Pons (tissue), 1 donor: ENCODE measurements at regions not wholly inside any gene's neighbourhood (a gene's known extent, or its start where the extent isn't known, plus 50 kb on each side); places are given as distances from the start of the nearest gene placed in this dataset.
"Not testable (repeated sequence)": the region's sequence is repeated elsewhere in the genome, so short reads cannot be mapped to it uniquely, and the experiment has no call there.

Source experiments
- DNase-seq: peaks from one replicate; pipeline ENCODE4 v3.0.0-alpha.2; 2016; ENCODE audit warnings: low spot score

- DNase-seq: no peak
Observed at GRCh38 chr7:67359900-67360299, 363.3 kb downstream of the TYW1 start.

DNA sequence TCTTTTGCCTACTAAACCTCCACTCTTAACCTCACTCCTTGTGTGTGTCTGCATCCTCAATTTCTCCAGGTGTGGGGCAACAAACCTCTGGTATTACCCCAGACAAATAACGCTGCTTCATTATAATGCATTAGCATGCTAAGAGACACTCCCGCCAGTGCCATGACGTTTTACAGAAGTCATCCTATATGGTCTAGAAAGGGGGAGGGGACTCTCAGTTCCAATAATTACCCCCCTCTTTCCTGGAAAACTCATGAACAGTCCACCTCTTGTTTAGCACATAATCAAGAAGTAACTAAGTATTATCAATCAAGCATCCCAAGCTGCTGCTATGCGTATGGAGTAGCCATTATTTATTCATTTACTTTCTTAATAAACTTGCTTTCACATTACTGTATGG lies 364.5 kb downstream of the TYW1 start:
- no peak for DNase-seq

- no peak for DNase-seq
Observed at GRCh38 chr7:67364441-67365017, 367.9 kb downstream of the TYW1 start.

- peak; percentile 64 for DNase-seq
Observed at GRCh38 chr7:67371429-67372305, 375.0 kb downstream of the TYW1 start.

DNA sequence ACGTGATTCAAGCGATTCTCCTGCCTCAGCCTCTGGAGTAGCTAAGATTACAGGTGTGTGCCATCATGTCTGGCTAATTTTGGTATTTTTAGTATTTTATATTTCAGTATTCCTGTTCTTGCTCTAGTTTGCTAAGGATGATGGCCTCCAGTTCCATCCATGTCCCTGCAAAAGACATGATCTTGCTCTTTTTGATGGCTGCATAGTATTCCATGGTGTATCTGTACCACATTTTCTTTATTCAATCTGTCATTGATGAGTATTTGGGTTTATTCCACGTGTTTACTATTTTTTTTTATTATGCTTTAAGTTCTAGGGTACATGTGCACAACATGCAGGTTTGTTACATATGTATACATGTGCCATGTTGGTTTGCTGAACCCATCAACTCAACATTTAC lies 376.8 kb downstream of the TYW1 start:
- not testable (repeated sequence) for DNase-seq

DNA sequence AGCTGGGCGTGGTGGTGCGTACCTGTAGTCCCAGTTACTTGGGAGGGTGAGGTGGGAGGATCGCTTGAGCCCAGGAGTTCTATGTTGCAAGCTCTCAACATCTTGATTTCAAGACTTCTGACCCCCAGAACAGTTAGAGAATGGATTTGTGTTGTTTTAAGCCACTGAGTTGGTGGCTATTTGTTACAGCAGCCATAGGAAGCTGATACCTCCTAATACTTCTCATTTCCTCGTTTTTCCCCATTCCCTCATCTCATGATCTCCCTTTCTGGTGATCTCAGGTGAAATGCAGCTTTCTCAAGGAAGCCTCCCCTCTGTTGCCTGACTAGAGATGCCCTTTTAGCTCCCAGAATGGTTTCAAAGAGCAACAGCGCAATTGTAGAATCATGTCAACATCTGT lies 378.8 kb downstream of the TYW1 start:
- no peak for DNase-seq

DNA sequence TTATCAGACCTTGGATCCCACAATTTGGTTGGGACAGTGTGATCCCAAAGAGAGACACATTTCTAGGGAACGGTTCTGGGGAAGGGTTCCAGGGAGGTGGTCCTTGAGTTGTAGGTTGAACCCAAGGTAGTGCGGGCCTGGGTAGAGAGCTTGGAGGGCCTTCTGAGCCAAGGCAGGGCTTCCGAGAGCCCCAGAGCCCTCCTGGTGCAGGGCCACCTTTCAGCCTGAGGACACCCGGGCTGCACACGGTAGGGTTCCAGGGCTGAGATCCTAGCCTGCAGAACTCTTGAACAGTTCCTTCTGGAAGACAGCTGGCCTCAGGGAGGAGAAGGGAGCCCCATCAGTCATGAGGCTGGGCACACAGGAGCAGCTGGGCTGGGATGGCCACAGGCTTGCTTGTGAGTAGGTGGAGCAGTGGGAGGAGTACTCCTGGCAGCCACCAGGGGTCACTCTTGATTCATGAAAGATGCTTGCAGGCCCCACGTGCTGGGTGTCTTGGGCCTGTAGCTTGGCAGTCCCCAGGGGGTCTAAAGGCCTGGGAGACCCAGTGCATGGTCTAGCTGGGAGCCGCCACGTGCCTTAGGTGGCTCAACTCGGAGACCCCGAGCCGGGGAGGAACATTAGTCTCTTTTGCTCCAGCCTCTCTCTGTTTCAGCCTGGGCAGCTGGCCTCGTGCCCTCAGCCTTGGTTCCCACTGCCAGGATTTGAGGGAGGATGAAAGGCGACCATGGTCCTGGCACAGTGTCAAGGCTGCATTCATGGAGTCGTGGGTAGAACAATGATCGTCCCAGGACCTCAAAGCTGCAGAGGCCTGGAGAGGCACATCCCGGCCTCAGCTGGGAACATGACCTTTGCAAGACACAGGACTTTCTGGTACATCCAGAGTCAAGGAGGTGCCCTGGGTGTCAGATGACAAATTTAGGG lies 381.6 kb downstream of the TYW1 start:
- DNase-seq: peak; percentile 75

GRCh38 chr7:67380326-67380725 lies 383.7 kb downstream of the TYW1 start:
- DNase-seq: no peak

DNA sequence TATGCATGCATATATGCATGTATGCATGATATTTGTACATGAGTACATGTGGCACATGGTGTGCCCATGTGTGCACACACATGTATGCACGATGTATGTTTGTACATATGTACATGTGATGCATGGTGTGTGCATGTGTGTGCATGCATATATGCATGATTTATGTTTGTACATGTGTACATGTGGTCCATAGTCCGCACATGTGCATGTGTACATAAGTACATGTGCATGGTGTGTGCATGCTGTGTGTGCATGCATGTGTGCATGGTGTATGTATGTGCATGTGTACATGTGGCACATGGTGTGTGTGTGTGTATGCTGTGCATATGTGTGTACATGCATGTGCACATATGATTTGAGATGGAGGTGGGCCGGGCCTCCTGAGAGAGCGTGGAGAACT lies 384.2 kb downstream of the TYW1 start:
- no peak for DNase-seq

GRCh38 chr7:67387851-67388250 lies 391.2 kb downstream of the TYW1 start:
- DNase-seq: no peak

DNA sequence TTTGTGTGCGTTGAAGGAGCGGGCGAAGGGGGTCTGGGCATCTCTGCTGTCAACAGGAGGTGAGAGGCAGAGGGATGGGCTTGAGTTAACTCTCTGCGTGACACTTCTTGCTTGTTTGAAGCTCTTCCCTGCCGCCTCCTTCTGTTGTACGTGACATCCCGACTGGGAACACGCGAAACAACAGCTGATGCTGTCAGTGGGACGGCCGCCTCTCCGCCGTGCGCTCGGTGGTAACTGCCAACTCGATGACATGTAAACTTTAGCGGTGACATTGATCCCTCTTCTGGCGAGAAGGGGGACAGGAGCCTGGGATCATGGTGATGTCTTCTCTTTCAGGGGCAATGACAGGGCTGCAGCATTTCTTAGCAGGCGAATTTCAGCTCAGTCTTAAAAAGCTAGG lies 394.5 kb downstream of the TYW1 start:
- DNase-seq: no peak

DNA sequence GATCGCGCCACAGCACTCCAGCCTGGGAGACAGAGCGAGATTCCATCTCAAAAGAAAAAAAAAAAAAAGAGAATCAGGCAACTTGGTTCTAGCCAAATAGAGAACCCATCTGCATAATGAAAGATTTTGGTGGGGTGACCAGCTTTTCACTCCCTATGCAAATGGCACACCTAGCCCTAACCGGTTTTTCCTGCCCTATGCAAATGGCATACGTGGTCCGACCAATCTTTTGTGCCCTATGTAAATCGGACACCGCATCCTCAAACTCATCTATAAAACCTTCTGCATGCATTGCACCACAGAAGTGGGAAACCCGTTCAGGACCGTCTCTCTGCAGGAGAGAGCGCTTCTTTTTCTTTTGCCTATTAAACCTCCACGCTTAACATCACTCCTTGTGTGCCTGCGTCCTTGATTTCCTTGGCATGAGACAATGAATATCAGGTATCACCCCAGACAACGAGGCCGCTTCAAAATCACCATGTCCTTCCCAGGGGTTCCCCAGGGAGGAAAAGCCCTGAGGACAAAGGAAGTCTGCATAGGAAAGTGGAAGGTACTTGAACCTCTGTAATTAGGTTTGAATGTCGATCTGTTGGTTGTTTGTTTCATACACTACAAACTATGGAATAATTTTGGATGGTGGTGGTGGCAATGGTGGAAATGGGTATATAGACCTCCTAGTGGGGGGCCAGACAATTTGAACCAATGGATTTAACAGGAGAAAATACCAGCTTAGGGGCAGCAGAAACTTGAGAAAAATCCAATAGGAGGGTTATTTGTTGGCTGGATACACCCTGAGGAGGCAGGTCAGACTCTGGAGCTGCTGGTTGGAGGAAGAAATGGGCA lies 396.2 kb downstream of the TYW1 start:
- DNase-seq: no peak

- no peak for DNase-seq
Observed at GRCh38 chr7:67393903-67394302, 397.3 kb downstream of the TYW1 start.

GRCh38 chr7:67398916-67399315 lies 402.3 kb downstream of the TYW1 start:
- DNase-seq: no peak

DNA sequence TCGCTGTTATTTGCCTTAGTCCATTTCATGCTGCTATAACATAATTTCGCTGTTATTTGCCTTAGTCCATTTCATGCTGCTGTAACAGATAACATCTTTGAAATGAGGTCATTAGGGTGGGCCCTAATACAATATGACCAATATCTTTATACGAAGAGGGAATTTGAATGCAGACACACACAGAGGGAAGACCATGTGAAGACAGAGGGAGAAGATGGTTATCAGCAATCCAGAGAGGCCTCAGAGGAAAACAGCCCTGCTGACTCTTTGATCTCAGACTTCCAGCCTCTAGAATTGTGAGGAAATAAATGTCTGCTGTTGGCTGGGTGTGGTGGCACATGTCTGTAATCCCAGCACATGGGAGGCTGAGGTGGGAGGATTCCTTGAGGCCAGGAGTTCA lies 404.9 kb downstream of the TYW1 start:
- DNase-seq: no peak

DNA sequence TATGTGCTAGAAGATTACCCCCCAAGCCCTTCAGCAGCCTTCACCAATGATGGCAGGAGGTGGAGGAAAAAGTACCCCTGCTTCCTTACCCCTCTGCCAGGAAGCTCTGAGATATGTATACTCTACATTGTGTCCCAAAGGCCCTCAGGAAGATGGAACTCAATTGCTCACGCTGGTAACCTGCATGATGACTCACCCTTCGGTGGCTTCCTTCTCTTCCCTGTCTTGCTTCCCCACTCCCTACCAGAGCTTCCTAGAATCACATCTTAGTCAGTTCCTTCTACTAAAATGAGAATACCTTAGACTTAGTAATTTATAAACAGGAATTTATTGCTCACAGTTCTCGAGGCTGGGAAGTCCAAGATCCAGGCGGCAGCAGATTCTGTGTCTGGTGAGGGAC lies 405.6 kb downstream of the TYW1 start:
- DNase-seq: no peak

GRCh38 chr7:67406976-67407375 lies 410.3 kb downstream of the TYW1 start:
- no peak for DNase-seq

GRCh38 chr7:67407392-67408071 lies 410.9 kb downstream of the TYW1 start:
- DNase-seq: no peak

GRCh38 chr7:67408109-67408508 lies 411.5 kb downstream of the TYW1 start:
- no peak for DNase-seq

DNA sequence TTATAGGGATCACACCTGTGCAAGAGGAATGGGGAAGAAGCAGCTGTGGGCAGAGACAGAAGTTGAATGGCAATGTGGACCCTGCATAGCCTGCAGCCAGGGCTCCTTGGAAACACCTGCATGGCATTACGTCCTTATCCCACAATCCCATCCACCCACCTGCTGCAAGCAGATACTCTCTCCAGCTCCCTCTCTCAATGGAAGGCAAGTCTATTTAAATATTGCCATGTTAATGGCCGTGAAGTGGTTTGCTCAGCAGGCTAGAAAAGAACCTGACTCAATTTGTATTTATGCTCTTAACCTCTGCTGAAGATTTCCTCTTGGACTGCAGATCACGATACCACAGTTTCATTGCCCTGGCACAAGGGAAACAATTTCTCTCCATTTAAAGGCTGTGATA lies 417.0 kb downstream of the TYW1 start:
- DNase-seq: no peak

- DNase-seq: no peak
Observed at GRCh38 chr7:67414858-67415257, 418.2 kb downstream of the TYW1 start.
